Immature natural killer cell (primary cell): ENCODE measurements at regions not wholly inside any gene's neighbourhood (a gene's known extent, or its start where the extent isn't known, plus 50 kb on each side); places are given as distances from the start of the nearest gene placed in this dataset.
A peak's percentile ranks its signal among the peaks of the same experiment; 100 is the strongest.

Experiments used
- DNase-seq, 3 donors: peaks; one replicate each; pipeline ENCODE4 v3.0.0; 2022; ENCODE audit warnings: mixed read lengths in 1 of 3
- H3K27ac Mint-ChIP-seq, 6 donors: one replicate each; pipeline ENCODE4 v1.8.0; 2020; ENCODE audit warnings: mixed read lengths in 6 of 6, mild to moderate bottlenecking in 5 of 6, inconsistent platforms in 4 of 6, moderate library complexity in 3 of 6
- H3K27me3 Mint-ChIP-seq, 3 donors: one replicate each; pipeline ENCODE4 v1.8.0; 2020 to 2021; ENCODE audit warnings: low read depth in 3 of 3, mild to moderate bottlenecking in 3 of 3, mixed read lengths in 3 of 3, moderate library complexity in 3 of 3, inconsistent platforms in 1 of 3
- H3K36me3 Mint-ChIP-seq, 3 donors: one replicate each; pipeline ENCODE4 v1.8.0; 2020; ENCODE audit warnings: mixed read lengths in 3 of 3, inconsistent platforms in 2 of 3, mild to moderate bottlenecking in 2 of 3
- H3K4me1 Mint-ChIP-seq, 2 donors: one replicate each; pipeline ENCODE4 v1.8.0; 2020; ENCODE audit warnings: inconsistent platforms in 2 of 2, mild to moderate bottlenecking in 2 of 2, mixed read lengths in 2 of 2, moderate library complexity in 1 of 2
- H3K4me3 Mint-ChIP-seq, 5 donors: one replicate each; pipeline ENCODE4 v1.8.0; 2020; ENCODE audit warnings: mild to moderate bottlenecking in 5 of 5, mixed read lengths in 5 of 5, inconsistent platforms in 3 of 5, moderate library complexity in 3 of 5
- H3K9me3 Mint-ChIP-seq, 6 donors: one replicate each; pipeline ENCODE4 v1.8.0; 2020; ENCODE audit warnings: mild to moderate bottlenecking in 6 of 6, mixed read lengths in 6 of 6, inconsistent platforms in 4 of 6, moderate library complexity in 3 of 6

DNA sequence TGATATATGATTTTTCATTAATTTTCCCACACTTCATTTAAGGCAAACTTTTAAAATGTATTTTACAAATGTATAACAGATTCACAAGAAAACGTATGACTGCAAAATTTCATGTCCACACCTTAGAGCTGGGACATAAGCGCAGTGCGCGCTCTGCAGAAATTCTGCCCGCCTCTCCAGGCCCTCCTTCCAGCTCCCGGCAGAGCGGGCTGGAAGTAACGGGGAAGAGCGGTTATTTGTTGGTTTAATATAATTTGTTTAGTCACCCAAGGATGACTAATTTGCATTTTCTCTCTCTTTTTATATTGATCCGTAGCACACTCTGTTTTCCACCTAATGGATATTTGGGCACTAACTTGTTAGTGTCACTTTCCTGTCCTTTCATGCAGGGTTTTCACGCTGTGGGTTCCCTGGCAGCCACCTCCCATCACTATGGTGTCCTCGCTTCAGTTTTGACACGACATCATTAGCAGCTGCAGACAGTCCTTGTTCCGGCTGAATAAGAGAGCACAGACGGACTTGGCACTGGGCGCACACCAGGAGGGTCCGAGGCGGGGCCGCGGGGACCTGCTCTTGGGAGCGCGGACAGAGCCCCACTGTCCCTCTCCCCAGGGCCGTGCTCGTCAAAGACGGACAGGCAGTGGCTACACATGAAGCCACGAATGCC, 129.2 kb upstream of the SEC61G start:
- DNase-seq: no peak
- Mint-ChIP-seq H3K36me3 (no peaks in the 10 kb centered on the region), H3K4me1 (no peaks in the 10 kb centered on the region), H3K9me3 (peaks cover 0 to 15% (median 1%) of the 10 kb centered on the region in 6 donors), H3K4me3 (no peak overlapping the region), H3K27ac (no peak overlapping the region), H3K27me3 (peaks cover 2 to 7% (median 5%) of the 10 kb centered on the region in 3 donors)

DNA sequence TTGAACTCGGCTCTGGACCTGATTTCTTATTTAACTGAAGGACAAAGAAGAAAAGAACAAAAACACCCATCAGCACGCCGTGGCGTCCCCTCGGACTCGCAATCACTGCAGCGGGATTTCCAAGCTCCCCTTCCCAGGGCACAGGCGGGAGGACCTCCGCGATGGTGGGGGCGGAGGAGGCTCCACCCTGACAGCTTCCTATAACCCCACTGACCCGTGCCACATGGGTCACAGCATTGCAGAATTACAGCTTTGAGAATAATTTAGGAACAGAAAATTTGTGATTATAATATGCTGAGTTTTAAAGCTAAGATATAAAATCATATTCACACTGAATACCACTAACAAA, 129.7 kb upstream of the SEC61G start:
- no peak for DNase-seq
- H3K4me1 Mint-ChIP-seq: no peaks in the 10 kb centered on the region
- no peak overlapping the region for H3K27ac Mint-ChIP-seq
- H3K9me3 Mint-ChIP-seq: peaks cover 0 to 15% (median 1%) of the 10 kb centered on the region in 6 donors
- H3K27me3 Mint-ChIP-seq: peaks cover 2 to 7% (median 5%) of the 10 kb centered on the region in 3 donors
- no peak overlapping the region for H3K4me3 Mint-ChIP-seq
- H3K36me3 Mint-ChIP-seq: no peaks in the 10 kb centered on the region

DNA sequence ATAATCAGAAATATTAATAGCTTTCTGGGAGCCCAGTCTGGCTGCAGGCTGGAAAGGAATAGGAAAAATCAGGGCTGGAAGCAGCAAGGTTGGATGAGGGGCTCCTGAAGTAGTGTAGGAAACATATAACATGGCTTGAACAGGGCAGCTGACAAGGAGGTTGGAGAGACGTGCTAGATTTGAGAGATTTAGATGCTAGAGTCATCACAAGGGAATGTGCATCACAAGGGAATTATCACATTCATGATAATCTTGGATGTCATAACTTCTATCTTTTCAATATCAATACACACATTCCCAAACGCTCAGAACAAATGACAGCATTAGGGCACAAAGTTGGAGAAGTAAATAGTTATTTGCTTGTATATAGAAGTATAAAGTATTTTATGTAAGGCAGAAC, 120.9 kb upstream of the EGFR start:
- H3K27me3 Mint-ChIP-seq: peaks cover 3 to 4% (median 3%) of the 10 kb centered on the region in 3 donors
- H3K27ac Mint-ChIP-seq: no peak overlapping the region
- peaks cover 0 to 12% (median 4%) of the 10 kb centered on the region in 6 donors for H3K9me3 Mint-ChIP-seq
- no peak for DNase-seq
- H3K4me3 Mint-ChIP-seq: no peak overlapping the region
- H3K4me1 Mint-ChIP-seq: no peaks in the 10 kb centered on the region
- H3K36me3 Mint-ChIP-seq: no peaks in the 10 kb centered on the region

- H3K36me3 Mint-ChIP-seq: no peaks in the 10 kb centered on the region
- H3K4me1 Mint-ChIP-seq: no peaks in the 10 kb centered on the region
- H3K27me3 Mint-ChIP-seq: peaks cover 0 to 4% (median 1%) of the 10 kb centered on the region in 3 donors
- no peak for DNase-seq
- no peak overlapping the region for H3K4me3 Mint-ChIP-seq
- H3K9me3 Mint-ChIP-seq: peaks cover 0 to 12% (median 6%) of the 10 kb centered on the region in 6 donors
- H3K27ac Mint-ChIP-seq: no peak overlapping the region
These were observed 120.0 kb upstream of the EGFR start for GRCh38 chr7:54898659-54899340.

GRCh38 chr7:54901840-54902239, 117.0 kb upstream of the EGFR start:
- Mint-ChIP-seq H3K27ac (no peak overlapping the region), H3K4me1 (peaks cover 0 to 1% of the 10 kb centered on the region in 2 donors), H3K4me3 (no peak overlapping the region), H3K9me3 (peaks cover 0 to 13% (median 6%) of the 10 kb centered on the region in 6 donors), H3K36me3 (no peaks in the 10 kb centered on the region), H3K27me3 (peaks cover 0 to 2% (median 2%) of the 10 kb centered on the region in 3 donors)
- DNase-seq: no peak

GRCh38 chr7:54904130-54904529, 114.7 kb upstream of the EGFR start:
- DNase-seq: no peak
- Mint-ChIP-seq H3K9me3 (peaks cover 0 to 23% (median 7%) of the 10 kb centered on the region in 6 donors), H3K4me1 (peaks cover 0 to 1% of the 10 kb centered on the region in 2 donors), H3K36me3 (no peaks in the 10 kb centered on the region), H3K27ac (no peak overlapping the region), H3K27me3 (peaks cover 0 to 4% (median 2%) of the 10 kb centered on the region in 3 donors), H3K4me3 (no peak overlapping the region)

DNA sequence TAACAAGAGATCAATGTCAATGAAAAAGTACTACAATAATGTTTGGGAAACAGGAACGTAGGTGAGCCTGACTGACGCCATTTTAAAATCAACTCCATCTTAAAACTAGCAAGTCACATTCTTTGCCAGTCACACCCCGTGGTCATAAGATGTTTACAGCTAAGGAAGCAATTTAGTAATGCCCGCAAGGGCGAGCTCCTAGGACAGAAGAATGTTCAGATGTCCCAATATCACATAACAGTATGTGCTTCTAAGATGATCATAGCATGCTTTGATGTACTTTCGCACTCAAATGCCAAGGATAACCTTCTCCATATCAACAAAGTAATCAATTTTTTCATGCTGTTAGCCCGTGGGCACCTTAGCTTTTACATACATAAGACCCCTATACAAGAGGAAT, 113.8 kb upstream of the EGFR start:
- Mint-ChIP-seq H3K27me3 (peaks cover 0 to 4% (median 2%) of the 10 kb centered on the region in 3 donors), H3K4me3 (no peak overlapping the region), H3K9me3 (peaks cover 0 to 23% (median 6%) of the 10 kb centered on the region in 6 donors), H3K4me1 (peaks cover 0 to 1% of the 10 kb centered on the region in 2 donors), H3K27ac (no peak overlapping the region), H3K36me3 (no peaks in the 10 kb centered on the region)
- DNase-seq: no peak

- no peaks in the 10 kb centered on the region for H3K36me3 Mint-ChIP-seq
- no peak overlapping the region for H3K27ac Mint-ChIP-seq
- no peak overlapping the region for H3K4me3 Mint-ChIP-seq
- peaks cover 0 to 4% (median 2%) of the 10 kb centered on the region in 3 donors for H3K27me3 Mint-ChIP-seq
- peaks cover 0 to 20% (median 8%) of the 10 kb centered on the region in 6 donors for H3K9me3 Mint-ChIP-seq
- H3K4me1 Mint-ChIP-seq: peaks cover 0 to 1% of the 10 kb centered on the region in 2 donors
- DNase-seq: no peak
These were observed 111.9 kb upstream of the EGFR start for GRCh38 chr7:54906963-54907362.

GRCh38 chr7:54907981-54908380, 110.8 kb upstream of the EGFR start:
- Mint-ChIP-seq H3K4me3 (no peak overlapping the region), H3K36me3 (no peaks in the 10 kb centered on the region), H3K4me1 (peaks cover 0 to 1% of the 10 kb centered on the region in 2 donors), H3K27ac (no peak overlapping the region), H3K27me3 (peaks cover 0 to 6% (median 2%) of the 10 kb centered on the region in 3 donors), H3K9me3 (peaks cover 0 to 16% (median 8%) of the 10 kb centered on the region in 6 donors)
- DNase-seq: no peak

DNA sequence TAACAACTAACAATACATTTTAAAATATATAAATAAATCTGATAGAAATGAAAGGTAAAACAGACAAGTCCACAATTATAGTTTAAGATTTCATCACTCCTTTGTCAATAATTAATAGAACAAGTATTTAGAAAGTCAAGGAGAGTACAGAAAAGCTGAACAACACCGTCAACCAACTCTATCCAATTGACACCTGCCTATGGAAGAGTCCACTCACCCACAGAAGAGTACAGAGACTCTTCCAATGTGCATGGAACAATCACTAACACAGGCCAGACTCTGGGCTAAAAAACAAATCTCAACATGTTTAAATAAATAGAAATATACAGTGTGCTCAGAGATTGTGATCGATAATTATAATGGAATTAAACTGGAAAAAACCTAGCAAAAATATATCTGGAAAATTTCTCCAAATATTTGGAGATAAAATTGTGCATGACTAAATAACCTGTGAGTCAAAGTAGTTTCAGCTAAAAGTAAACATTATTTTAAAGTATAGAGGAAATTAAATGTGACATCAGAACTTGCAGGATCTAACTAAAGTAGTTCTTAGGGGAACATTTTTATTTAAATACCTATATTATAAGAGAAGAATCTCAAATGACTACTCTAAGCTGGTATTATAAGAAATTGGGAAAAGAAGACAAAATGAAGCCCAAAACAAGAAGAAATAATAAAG, 109.9 kb upstream of the EGFR start:
- H3K27me3 Mint-ChIP-seq: peaks cover 0 to 6% (median 2%) of the 10 kb centered on the region in 3 donors
- H3K4me1 Mint-ChIP-seq: peaks cover 0 to 1% of the 10 kb centered on the region in 2 donors
- no peak overlapping the region for H3K4me3 Mint-ChIP-seq
- H3K36me3 Mint-ChIP-seq: no peaks in the 10 kb centered on the region
- no peak for DNase-seq
- peaks cover 0 to 12% (median 8%) of the 10 kb centered on the region in 6 donors for H3K9me3 Mint-ChIP-seq
- no peak overlapping the region for H3K27ac Mint-ChIP-seq

- Mint-ChIP-seq H3K27me3 (peaks cover 0 to 5% (median 2%) of the 10 kb centered on the region in 3 donors), H3K4me1 (no peaks in the 10 kb centered on the region), H3K27ac (no peak overlapping the region), H3K9me3 (peaks cover 0 to 6% (median 3%) of the 10 kb centered on the region in 6 donors), H3K36me3 (no peaks in the 10 kb centered on the region), H3K4me3 (no peak overlapping the region)
- DNase-seq: no peak
These were observed 102.8 kb upstream of the EGFR start for GRCh38 chr7:54915870-54916598.

DNA sequence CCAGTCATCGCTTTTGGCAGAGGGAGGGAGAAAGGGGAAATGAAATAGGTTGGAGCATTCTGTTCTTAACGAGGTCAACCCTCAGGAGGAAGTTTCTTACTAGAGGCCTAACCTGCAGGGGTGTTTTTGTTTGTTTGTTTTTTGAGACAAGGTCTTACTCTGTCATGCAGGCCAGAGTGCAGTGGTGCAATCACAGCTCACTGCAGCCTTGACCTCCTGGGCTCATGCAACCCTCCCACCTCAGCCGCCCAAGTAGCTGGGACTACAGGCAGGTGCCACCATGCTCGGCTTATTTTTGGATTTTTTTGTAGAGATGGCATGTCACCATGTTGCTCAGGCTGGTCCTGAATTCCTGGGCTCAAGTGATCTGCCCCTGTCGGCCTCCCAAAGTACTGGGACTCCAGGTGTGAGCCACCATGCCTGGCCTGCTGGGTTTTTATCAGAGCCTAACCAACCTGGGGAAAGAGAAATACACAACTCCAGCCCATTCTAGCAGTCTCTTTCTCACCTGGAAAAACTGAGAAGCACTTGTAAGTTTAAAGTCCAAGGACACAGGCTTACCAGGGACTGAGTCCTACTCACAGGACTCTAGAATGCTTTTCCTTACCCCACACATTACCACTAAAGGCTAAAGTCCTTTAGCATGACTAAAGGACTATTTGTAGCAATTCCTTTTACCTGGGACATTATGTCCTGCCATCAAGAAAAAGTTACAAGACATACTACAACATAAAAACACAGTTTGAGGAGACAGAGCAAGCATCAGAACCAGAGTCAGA, 101.0 kb upstream of the EGFR start:
- peaks cover 0 to 8% (median 2%) of the 10 kb centered on the region in 6 donors for H3K9me3 Mint-ChIP-seq
- H3K4me3 Mint-ChIP-seq: no peak overlapping the region
- peak overlapping the region in 1 of 6 donors; percentile 50 for H3K27ac Mint-ChIP-seq
- peaks cover 1 to 5% (median 3%) of the 10 kb centered on the region in 3 donors for H3K27me3 Mint-ChIP-seq
- no peaks in the 10 kb centered on the region for H3K4me1 Mint-ChIP-seq
- no peaks in the 10 kb centered on the region for H3K36me3 Mint-ChIP-seq
- no peak for DNase-seq

DNA sequence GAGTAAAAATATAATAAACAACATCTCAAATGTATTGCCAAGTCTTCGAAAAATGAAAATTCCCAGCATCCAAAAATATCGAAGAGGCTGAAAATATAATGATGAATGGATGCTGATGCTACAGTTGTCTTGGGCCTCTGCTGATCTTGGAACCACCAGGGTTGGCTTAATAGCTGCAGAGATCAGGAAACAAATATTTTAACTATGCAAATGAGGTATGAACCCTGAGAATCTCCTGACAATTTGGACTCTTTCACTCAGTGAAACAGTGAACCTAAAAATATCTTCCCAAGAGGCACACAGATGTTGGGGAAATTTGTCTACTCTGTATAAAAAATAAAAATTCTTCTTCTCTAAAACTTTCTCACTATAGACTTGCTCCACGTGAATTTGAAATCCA, 97.7 kb upstream of the EGFR start:
- H3K36me3 Mint-ChIP-seq: peaks cover 0 to 3% (median 0%) of the 10 kb centered on the region in 3 donors
- H3K27ac Mint-ChIP-seq: no peak overlapping the region
- H3K4me3 Mint-ChIP-seq: no peak overlapping the region
- peaks cover 3 to 14% (median 11%) of the 10 kb centered on the region in 6 donors for H3K9me3 Mint-ChIP-seq
- no peak for DNase-seq
- peaks cover 2 to 3% (median 2%) of the 10 kb centered on the region in 3 donors for H3K27me3 Mint-ChIP-seq
- H3K4me1 Mint-ChIP-seq: no peaks in the 10 kb centered on the region
